Suprapubic skin (tissue), 4 donors: ENCODE measurements at regions not wholly inside any gene's neighbourhood (a gene's known extent, or its start where the extent isn't known, plus 50 kb on each side); places are given as distances from the start of the nearest gene placed in this dataset.
"Not testable (repeated sequence)": the region's sequence is repeated elsewhere in the genome, so short reads cannot be mapped to it uniquely, and the experiment has no call there.

Experiments
- DNase-seq, 2 donors: peaks; one replicate each; pipeline ENCODE4 v3.0.0-alpha.2; 2019; ENCODE audit warnings: low spot score in 2 of 2
- H3K27ac ChIP-seq: fragments of 200-600 bp; sonication (generic); one replicate; pipeline ENCODE4 v1.5.1; 2019
- H3K27me3 ChIP-seq: fragments of 200-600 bp; sonication (generic); one replicate; pipeline ENCODE4 v1.5.1; 2019
- H3K36me3 ChIP-seq: fragments of 200-600 bp; sonication (generic); one replicate; pipeline ENCODE4 v1.5.1; 2019
- H3K4me1 ChIP-seq: fragments of 200-600 bp; sonication (generic); one replicate; pipeline ENCODE4 v1.5.1; 2019
- H3K4me3 ChIP-seq: fragments of 200-600 bp; sonication (generic); one replicate; pipeline ENCODE4 v1.5.1; 2019; ENCODE audit warnings: mild to moderate bottlenecking
- H3K9me3 ChIP-seq: fragments of 200-600 bp; sonication (generic); one replicate; pipeline ENCODE4 v1.5.1; 2019
- EP300 ChIP-seq: sonication (generic); formaldehyde crosslinking; IDR thresholded peaks from one replicate; pipeline ENCODE4 v1.6.1; 2017; ENCODE audit warnings: antibody characterized with exemption
- POLR2A ChIP-seq, 2 donors: fragments of 450-650 bp; IDR thresholded peaks; one replicate each; pipeline ENCODE4 v1.6.1; 2017; ENCODE audit warnings: antibody characterized with exemption in 2 of 2, mild to moderate bottlenecking in 2 of 2, moderate library complexity in 2 of 2
- POLR2AphosphoS5 ChIP-seq, 3 donors: sonication (generic); formaldehyde crosslinking; IDR thresholded peaks; one replicate each; pipeline ENCODE4 v1.6.1; 2017; ENCODE audit warnings: antibody characterized with exemption in 3 of 3
- WGBS: methylation state at CpG from one replicate; pipeline ENCODE4 v1.1.5; 2018; 5-methylcytosine and 5-hydroxymethylcytosine counted together
- TF ChIP-seq, protein P1 (sequence below), 2 donors: fragments of 200-600 bp in 1 of 2; fragments of 450-650 bp in 1 of 2; sonication (generic) in 1 of 2; IDR thresholded peaks; one replicate each; pipeline ENCODE4 v1.5.1; 2016 to 2019; ENCODE audit warnings: antibody characterized with exemption in 2 of 2, mild to moderate bottlenecking in 1 of 2, moderate library complexity in 1 of 2

DNA sequence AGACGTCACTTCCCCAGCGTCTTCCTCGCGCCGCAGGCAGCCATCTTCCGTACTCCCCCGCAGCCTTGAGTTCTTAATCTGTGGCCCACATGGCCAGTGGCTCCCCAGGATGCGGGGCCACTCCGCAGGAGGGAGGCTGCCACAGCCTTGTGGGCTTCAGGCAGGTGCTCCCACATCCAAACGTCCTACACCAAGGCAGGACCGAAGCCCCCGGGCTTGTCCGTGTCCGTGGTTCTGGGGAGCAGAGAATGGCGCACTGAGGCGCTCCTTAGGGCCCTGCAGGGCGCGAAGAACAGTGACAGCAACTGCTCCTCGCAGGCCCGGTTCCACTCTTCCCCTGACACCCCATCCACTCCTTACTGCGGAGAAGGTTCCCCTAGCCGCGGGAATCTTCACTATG is 755.8 kb downstream of the PRIM2 start:
- 94% methylated on average over 23 of the region's 23 CpGs for WGBS
- TF ChIP-seq EP300 (no peak), POLR2A (IDR thresholded peaks at IDR 0.05) (no peak), POLR2AphosphoS5 (IDR thresholded peaks at IDR 0.05) (no peak)
- TF ChIP-seq, protein P1, sequence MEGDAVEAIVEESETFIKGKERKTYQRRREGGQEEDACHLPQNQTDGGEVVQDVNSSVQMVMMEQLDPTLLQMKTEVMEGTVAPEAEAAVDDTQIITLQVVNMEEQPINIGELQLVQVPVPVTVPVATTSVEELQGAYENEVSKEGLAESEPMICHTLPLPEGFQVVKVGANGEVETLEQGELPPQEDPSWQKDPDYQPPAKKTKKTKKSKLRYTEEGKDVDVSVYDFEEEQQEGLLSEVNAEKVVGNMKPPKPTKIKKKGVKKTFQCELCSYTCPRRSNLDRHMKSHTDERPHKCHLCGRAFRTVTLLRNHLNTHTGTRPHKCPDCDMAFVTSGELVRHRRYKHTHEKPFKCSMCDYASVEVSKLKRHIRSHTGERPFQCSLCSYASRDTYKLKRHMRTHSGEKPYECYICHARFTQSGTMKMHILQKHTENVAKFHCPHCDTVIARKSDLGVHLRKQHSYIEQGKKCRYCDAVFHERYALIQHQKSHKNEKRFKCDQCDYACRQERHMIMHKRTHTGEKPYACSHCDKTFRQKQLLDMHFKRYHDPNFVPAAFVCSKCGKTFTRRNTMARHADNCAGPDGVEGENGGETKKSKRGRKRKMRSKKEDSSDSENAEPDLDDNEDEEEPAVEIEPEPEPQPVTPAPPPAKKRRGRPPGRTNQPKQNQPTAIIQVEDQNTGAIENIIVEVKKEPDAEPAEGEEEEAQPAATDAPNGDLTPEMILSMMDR (IDR thresholded peaks at IDR 0.05), result no peak
- H3K9me3 ChIP-seq, result no peaks in the 10 kb centered on the region
- no peaks in the 10 kb centered on the region for H3K27me3 ChIP-seq
- no peak for DNase-seq
- no peaks in the 10 kb centered on the region for H3K4me1 ChIP-seq
- H3K4me3 ChIP-seq, result no peak overlapping the region
- H3K36me3 ChIP-seq, result no peaks in the 10 kb centered on the region
- no peak overlapping the region for H3K27ac ChIP-seq

DNA sequence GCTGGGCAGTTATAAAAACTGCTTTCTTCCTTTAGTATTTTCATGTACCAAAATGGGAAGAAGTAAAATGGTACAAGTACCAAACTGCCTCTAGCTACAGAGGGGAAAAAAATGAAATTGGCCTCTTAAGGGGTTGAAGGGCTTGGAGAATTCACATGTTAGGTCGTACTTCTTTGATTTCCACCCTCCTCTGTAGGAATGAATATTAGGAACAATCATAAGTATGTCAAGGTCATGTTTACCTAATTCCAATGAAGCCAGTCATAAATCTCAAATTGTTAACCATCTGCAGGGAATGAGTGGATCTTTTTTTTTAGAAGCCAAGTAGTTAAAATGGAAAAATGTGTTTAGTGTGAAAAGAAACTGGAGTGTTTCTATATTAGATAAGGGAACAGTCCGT is 772.6 kb downstream of the PRIM2 start:
- H3K27ac ChIP-seq, DNase-seq, H3K27me3 ChIP-seq, H3K4me3 ChIP-seq, H3K4me1 ChIP-seq, H3K36me3 ChIP-seq, H3K9me3 ChIP-seq: not testable (repeated sequence)
- WGBS, result 63% methylated on average over 2 of the region's 2 CpGs

DNA sequence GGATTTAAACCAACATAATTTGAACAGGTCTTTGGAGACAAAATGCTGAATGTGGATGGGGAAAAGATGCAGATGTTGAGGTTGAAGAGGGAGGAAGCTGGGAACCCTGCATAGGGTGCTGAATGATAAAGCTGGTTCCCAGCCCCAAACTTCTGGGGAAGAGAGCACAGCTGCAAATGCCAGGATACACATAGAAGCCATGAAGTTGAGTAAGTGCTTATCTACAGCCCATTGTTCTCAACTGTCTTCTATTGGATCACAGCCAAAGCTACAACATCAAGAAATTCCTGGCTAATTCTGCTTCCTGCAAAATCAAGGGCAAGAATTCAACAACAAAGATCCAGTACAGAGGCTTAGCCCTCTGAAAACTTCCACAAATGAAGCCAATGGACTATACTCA is 779.8 kb downstream of the PRIM2 start:
- not testable (repeated sequence) for H3K4me3 ChIP-seq, H3K4me1 ChIP-seq, DNase-seq, H3K36me3 ChIP-seq, H3K9me3 ChIP-seq, H3K27ac ChIP-seq, H3K27me3 ChIP-seq

DNA sequence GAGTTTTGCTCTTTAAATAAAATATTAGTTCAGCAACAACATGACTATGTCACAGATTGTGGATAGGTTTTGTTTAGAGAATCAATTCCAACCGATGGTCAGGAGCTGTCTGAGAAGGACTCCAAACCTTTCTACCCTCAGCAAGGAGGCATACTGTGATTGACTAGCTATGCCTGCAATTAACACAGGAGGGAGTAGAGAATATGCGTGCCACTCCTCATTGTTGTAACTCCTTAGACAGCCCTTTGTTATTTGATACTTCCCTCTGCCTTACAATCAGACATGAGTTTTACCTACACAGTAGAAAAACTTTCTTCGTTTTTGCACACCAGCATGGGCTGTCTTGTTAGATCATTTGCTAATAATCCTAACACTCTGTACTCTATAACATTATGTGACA is 796.5 kb downstream of the PRIM2 start:
- Histone ChIP-seq H3K27ac (no peak overlapping the region), H3K4me1 (no peaks in the 10 kb centered on the region), H3K27me3 (no peaks in the 10 kb centered on the region), H3K36me3 (no peaks in the 10 kb centered on the region), H3K9me3 (no peaks in the 10 kb centered on the region), H3K4me3 (no peak overlapping the region)
- DNase-seq, result no peak
- no peak for TF ChIP-seq POLR2A (IDR thresholded peaks at IDR 0.05)
- no peak for TF ChIP-seq EP300
- TF ChIP-seq, protein P1 (IDR thresholded peaks at IDR 0.05), result no peak
- TF ChIP-seq POLR2AphosphoS5 (IDR thresholded peaks at IDR 0.05), result no peak
- WGBS, result 33% methylated on average over 3 of the region's 3 CpGs

DNA sequence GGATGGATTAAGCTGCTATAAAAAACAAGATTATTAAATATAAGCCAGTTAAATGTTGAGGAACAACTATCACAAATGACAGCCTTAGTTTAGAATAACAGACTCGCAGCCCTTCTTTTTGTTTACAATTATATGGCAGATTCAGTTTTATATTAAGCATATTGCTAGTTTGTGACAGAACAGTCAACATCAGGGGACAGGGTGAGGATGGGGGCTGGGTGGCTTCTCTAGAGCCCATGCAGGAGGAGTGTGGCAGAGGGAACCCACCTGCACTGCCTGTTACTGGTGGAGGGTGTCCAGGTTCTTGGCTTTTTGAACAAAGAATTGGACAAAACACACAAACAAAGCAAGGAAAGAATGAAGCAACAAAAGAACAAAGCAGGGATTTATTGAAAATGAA is 799.7 kb downstream of the PRIM2 start:
- DNase-seq, H3K4me1 ChIP-seq, H3K9me3 ChIP-seq, H3K27ac ChIP-seq, H3K4me3 ChIP-seq, H3K36me3 ChIP-seq, H3K27me3 ChIP-seq: not testable (repeated sequence)
- WGBS, result 76% methylated on average over 1 of the region's 1 CpG

DNA sequence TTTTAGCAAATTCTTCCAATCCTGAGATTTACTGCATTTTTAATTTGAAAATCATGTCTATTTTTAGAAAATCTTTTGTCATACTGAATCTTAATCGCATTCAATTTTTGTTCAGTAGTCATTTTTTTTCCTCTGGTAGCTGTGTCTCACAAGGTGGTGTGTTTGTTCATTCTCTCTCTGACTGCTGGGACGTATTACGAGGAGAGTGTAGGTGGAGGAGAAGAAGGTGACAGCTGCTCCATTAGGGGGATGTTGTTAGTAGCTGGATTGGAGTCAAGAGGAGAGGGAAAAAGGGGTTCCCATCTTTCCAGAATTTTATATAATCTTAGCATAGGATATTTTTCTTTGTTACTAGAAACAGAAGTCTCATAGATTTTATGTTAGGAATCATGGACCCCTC is 804.2 kb downstream of the PRIM2 start:
- H3K9me3 ChIP-seq, DNase-seq, H3K4me3 ChIP-seq, H3K27ac ChIP-seq, H3K4me1 ChIP-seq, H3K36me3 ChIP-seq, H3K27me3 ChIP-seq: not testable (repeated sequence)
- 80% methylated on average over 3 of the region's 3 CpGs for WGBS

DNA sequence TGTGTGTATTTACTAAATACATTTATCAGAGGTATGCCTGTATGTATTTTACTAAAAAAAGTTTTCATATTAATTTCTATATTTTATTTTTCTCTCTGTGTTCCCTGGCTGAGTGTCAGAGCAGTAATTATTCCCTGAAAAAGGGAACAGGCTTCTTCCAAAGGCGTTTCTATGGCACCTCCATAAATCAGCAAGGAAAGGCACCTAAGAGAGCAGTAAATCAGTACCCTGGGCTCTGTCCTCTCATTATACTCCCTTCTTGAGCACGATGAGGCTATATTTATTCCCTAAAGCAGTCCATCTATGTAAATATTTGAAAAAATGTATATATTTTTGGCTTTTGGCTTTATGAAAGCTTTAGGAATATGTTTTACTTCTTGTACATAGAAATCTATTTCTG is 806.3 kb downstream of the PRIM2 start:
- 18% methylated on average over 2 of the region's 2 CpGs for WGBS
- H3K27me3 ChIP-seq, H3K27ac ChIP-seq, H3K4me3 ChIP-seq, H3K9me3 ChIP-seq, H3K4me1 ChIP-seq, DNase-seq, H3K36me3 ChIP-seq: not testable (repeated sequence)

DNA sequence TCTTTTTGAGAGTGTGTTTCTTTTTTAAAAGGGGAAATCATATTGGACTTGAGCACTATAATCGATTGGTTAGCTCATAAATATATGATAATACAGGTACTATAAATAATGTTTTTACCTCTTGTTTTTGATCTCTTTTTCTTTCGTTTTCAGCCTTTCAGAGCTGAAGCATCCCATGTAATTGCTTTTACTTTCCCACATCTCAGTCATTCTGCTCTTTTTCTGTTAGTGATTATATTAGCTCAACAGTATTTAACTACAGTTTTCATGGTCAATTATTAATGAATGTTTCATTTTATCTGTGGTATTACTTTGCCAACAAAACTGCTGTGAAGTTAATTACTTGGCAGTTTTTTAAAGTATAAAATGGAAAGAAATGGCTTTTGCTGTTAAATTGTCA is 811.1 kb downstream of the PRIM2 start:
- H3K36me3 ChIP-seq, DNase-seq, H3K27ac ChIP-seq, H3K9me3 ChIP-seq, H3K4me3 ChIP-seq, H3K27me3 ChIP-seq, H3K4me1 ChIP-seq: not testable (repeated sequence)
- 71% methylated on average over 2 of the region's 2 CpGs for WGBS

DNA sequence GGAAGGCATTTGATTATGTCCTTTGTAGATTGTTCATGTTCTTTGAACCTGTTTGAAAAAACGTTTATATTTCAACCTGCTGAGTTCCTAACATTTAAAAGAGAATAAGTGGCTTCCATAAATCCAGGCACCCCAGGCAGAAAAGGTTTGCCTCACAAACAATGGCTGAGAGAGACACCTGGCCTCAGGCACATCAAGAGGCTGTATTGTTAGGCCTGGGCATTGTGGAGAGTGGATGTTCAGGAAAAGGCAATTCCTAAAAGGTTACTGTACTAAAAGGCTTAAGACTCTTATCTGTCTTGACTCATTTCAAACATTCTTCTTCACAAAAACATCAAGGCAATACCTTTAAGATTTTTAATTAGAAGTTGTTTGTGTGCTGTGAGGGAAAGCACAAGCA is 811.7 kb downstream of the PRIM2 start:
- not testable (repeated sequence) for H3K36me3 ChIP-seq, DNase-seq, H3K4me3 ChIP-seq, H3K9me3 ChIP-seq, H3K27me3 ChIP-seq, H3K4me1 ChIP-seq, H3K27ac ChIP-seq
- WGBS, result 19% methylated on average over 1 of the region's 1 CpG

DNA sequence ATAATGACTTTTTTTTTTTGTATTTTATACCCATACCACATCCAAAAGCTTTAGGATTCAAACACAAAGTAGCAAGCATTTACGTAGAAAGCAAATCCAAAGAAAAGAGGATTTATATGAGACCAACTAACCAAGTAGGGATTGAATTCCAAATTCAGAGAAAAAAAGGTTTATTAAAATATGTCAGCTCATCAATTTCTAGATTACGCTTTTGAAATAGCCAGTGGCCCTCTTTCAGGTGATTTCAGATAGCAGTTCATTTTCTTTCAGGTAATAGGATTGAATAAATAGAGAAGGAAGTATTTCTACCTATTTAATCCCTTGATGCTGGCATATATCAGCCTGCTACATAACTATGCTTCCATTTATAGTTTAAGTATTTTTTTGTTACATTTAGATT is 822.3 kb downstream of the PRIM2 start:
- not testable (repeated sequence) for H3K27me3 ChIP-seq, H3K36me3 ChIP-seq, DNase-seq, H3K4me3 ChIP-seq, H3K4me1 ChIP-seq, H3K27ac ChIP-seq, H3K9me3 ChIP-seq
- WGBS, result 89% methylated on average over 2 of the region's 2 CpGs

DNA sequence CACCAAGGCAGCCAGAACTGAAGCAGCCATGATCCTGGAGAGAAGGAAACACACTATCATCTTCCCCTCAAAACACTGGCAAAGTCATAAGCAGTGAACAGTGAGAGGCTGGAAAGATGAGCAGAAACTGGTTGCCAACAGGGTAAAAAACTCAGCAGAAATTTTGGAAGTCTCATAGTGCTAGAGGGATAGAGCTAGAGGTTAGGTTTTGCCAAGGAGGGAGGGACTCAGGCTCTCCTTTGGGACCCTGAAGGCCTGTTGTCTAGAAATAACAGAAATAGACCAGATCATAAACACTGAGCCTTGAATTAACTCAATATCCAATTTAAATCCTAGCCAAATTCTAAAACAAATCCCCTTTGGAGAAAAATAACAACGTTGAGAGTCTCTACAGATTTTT is 853.6 kb downstream of the PRIM2 start:
- H3K4me1 ChIP-seq, H3K4me3 ChIP-seq, H3K9me3 ChIP-seq, H3K27ac ChIP-seq, DNase-seq, H3K27me3 ChIP-seq, H3K36me3 ChIP-seq: not testable (repeated sequence)
- 59% methylated on average over 1 of the region's 1 CpG for WGBS

DNA sequence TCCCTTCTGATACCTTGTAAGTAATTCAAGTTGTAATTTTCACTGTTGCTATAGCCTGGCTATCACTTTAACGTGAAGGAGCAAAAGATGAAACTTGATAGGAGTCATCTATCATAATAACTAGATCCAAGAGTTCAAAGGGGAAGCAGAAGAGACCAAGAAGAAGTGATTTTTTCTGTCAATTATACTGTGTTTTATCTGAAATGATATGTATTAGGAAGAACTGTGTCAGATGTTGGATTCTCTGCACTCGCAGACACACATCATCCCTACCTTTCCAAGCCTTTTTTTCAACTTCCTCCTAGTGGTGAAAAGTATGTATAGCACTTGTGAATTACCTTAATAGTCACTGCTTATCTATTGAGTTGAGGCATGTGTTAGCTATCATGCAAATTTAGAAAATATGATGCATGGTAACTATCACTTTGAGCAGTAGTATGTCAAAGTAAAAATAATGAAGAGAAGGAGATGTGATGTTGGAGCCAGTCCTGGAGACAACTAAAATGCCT is 864.2 kb downstream of the PRIM2 start:
- H3K36me3 ChIP-seq, H3K27me3 ChIP-seq, H3K4me1 ChIP-seq, DNase-seq, H3K4me3 ChIP-seq, H3K27ac ChIP-seq, H3K9me3 ChIP-seq: not testable (repeated sequence)
- WGBS, result 38% methylated on average over 2 of the region's 2 CpGs

DNA sequence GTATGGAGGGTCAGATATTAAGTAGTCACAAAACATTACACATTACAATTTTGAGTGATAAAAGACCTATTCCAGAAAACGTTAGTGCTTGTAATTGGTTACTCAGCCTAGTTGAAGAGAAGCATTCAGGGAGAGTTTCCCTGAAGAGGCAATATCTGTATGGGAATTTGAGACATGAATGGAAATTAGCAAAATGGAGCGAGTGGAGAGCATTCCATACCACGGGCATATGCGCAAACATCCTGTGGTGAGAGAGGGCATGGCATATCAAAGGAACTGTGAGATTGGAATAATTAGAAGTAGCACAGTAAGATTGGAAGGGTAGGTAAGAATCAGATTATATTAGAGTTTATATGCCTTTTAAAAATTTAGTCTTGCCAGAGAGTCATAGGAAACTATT is 867.9 kb downstream of the PRIM2 start:
- DNase-seq, H3K4me1 ChIP-seq, H3K27me3 ChIP-seq, H3K36me3 ChIP-seq, H3K9me3 ChIP-seq, H3K4me3 ChIP-seq, H3K27ac ChIP-seq: not testable (repeated sequence)
- 93% methylated on average over 4 of the region's 4 CpGs for WGBS
